Trophoblast cell (in vitro differentiated cells and primary cell): ENCODE measurements at regions not wholly inside any gene's neighbourhood (a gene's known extent, or its start where the extent isn't known, plus 50 kb on each side); places are given as distances from the start of the nearest gene placed in this dataset.

Experiments
- DNase-seq, 2 donors: peaks; one replicate each; pipeline ENCODE4 v3.0.0-alpha.2; 2016
- H2AFZ ChIP-seq: 2 replicates; pipeline ENCODE4 v1.6.1; 2013; ENCODE audit warnings: low read length, moderate library complexity, mild to moderate bottlenecking; ENCODE audit not compliant: insufficient read depth, poor library complexity
- H2AK5ac ChIP-seq: 2 replicates; pipeline ENCODE4 v1.6.1; 2013; ENCODE audit warnings: mild to moderate bottlenecking, low read length
- H2BK120ac ChIP-seq: 2 replicates; pipeline ENCODE4 v1.6.1; 2013; ENCODE audit warnings: low read length, mild to moderate bottlenecking, moderate library complexity; ENCODE audit not compliant: insufficient read depth, poor library complexity
- H2BK12ac ChIP-seq: 2 replicates; pipeline ENCODE4 v1.6.1; 2013; ENCODE audit warnings: mild to moderate bottlenecking, low read length, moderate library complexity
- H2BK5ac ChIP-seq: 2 replicates; pipeline ENCODE4 v1.6.1; 2013; ENCODE audit warnings: low read length, low read depth, moderate library complexity, mild to moderate bottlenecking; ENCODE audit not compliant: poor library complexity
- H3K14ac ChIP-seq: 2 replicates; pipeline ENCODE4 v1.6.1; 2013; ENCODE audit warnings: mild to moderate bottlenecking, low read length
- H3K18ac ChIP-seq: 2 replicates; pipeline ENCODE4 v1.6.1; 2013; ENCODE audit warnings: mild to moderate bottlenecking, low read length
- H3K23ac ChIP-seq: 2 replicates; pipeline ENCODE4 v1.6.1; 2013; ENCODE audit warnings: low read length
- H3K27ac ChIP-seq: 2 replicates; pipeline ENCODE4 v1.5.1; 2013; ENCODE audit warnings: low read depth, mild to moderate bottlenecking, inconsistent platforms, low read length, moderate library complexity
- H3K27me3 ChIP-seq: 2 replicates; pipeline ENCODE4 v1.6.1; 2013; ENCODE audit warnings: inconsistent platforms, mild to moderate bottlenecking, low read length, moderate library complexity; ENCODE audit not compliant: insufficient read depth
- H3K36me3 ChIP-seq, 2 experiments: 1 replicate in 1 of 2; 2 replicates in 1 of 2; pipeline ENCODE4 v1.6.1; 2013; ENCODE audit warnings: low read length in 2 of 2, mild to moderate bottlenecking in 2 of 2, moderate library complexity in 1 of 2; ENCODE audit not compliant: insufficient read depth in 2 of 2, control insufficient read depth in 1 of 2
- H3K4ac ChIP-seq: 2 replicates; pipeline ENCODE4 v1.6.1; 2013; ENCODE audit warnings: low read depth, mild to moderate bottlenecking, low read length, moderate library complexity
- H3K4me1 ChIP-seq, 2 experiments: 1 replicate in 1 of 2; 2 replicates in 1 of 2; pipeline ENCODE4 v1.6.1; 2013; ENCODE audit warnings: low read length in 2 of 2, mild to moderate bottlenecking in 2 of 2, moderate library complexity in 1 of 2; ENCODE audit not compliant: insufficient read depth in 2 of 2, control insufficient read depth in 1 of 2
- H3K4me2 ChIP-seq: 2 replicates; pipeline ENCODE4 v1.6.1; 2013; ENCODE audit warnings: inconsistent platforms, mild to moderate bottlenecking, low read length, moderate library complexity
- H3K4me3 ChIP-seq: 2 replicates; pipeline ENCODE4 v1.5.1; 2013; ENCODE audit warnings: mild to moderate bottlenecking, low read depth, low read length, inconsistent platforms
- H3K79me1 ChIP-seq: one replicate; pipeline ENCODE4 v1.6.1; 2013; ENCODE audit warnings: low read length
- H3K79me2 ChIP-seq: 2 replicates; pipeline ENCODE4 v1.6.1; 2013; ENCODE audit warnings: low read length, mild to moderate bottlenecking; ENCODE audit not compliant: control insufficient read depth, insufficient read depth, poor library complexity
- H3K9ac ChIP-seq: 2 replicates; pipeline ENCODE4 v1.6.1; 2013; ENCODE audit warnings: mild to moderate bottlenecking, low read length
- H3K9me3 ChIP-seq: 2 replicates; pipeline ENCODE4 v1.6.1; 2013; ENCODE audit warnings: low read depth, mild to moderate bottlenecking, control low read depth, inconsistent platforms, low read length; ENCODE audit not compliant: insufficient read depth
- H4K12ac ChIP-seq: 2 replicates; pipeline ENCODE4 v1.6.1; 2013; ENCODE audit warnings: low read depth, mild to moderate bottlenecking, low read length, moderate library complexity
- H4K8ac ChIP-seq: 2 replicates; pipeline ENCODE4 v1.6.1; 2013; ENCODE audit warnings: low read depth, mild to moderate bottlenecking, low read length, moderate library complexity
- H4K91ac ChIP-seq: one replicate; pipeline ENCODE4 v1.6.1; 2013; ENCODE audit warnings: low read depth, mild to moderate bottlenecking, low read length, moderate library complexity
- WGBS: extraction: QIAGEN DNeasy Blood & Tissue Kit; methylation state at CpG from one replicate; pipeline ENCODE4 v1.1.7; 2013; ENCODE audit warnings: missing lambda C conversion rate; ENCODE audit not compliant: insufficient read length, insufficient coverage; ENCODE audit errors: extremely low coverage; 5-methylcytosine and 5-hydroxymethylcytosine counted together

GRCh38 chr22:49570032-49570848 is 257.4 kb downstream of the BRD1 start:
- Histone ChIP-seq H2BK120ac (no peak overlapping the region), H2BK12ac (no peak overlapping the region), H4K12ac (no peak overlapping the region), H3K4me3 (no peak overlapping the region), H2AFZ (no peak overlapping the region), H3K9me3 (peaks cover 4% of the 10 kb centered on the region), H4K8ac (no peak overlapping the region), H3K23ac (no peak overlapping the region), H3K4me1 (no peaks in the 10 kb centered on the region), H2AK5ac (no peak overlapping the region), H3K36me3 (no peaks in the 10 kb centered on the region), H3K4me2 (no peak overlapping the region), H3K14ac (no peak overlapping the region), H2BK5ac (no peak overlapping the region), H4K91ac (no peak overlapping the region), H3K79me2 (no peaks in the 10 kb centered on the region), H3K4ac (no peak overlapping the region), H3K27ac (no peak overlapping the region), H3K9ac (no peak overlapping the region), H3K79me1 (no peaks in the 10 kb centered on the region), H3K27me3 (no peaks in the 10 kb centered on the region), H3K18ac (no peak overlapping the region)
- no peak for DNase-seq
- WGBS = no CpG with 5 or more reads among the region's 20 CpGs

- Histone ChIP-seq H3K27me3 (no peaks in the 10 kb centered on the region), H3K4me2 (no peak overlapping the region), H2BK120ac (no peak overlapping the region), H4K12ac (no peak overlapping the region), H3K36me3 (no peaks in the 10 kb centered on the region), H3K4me1 (no peaks in the 10 kb centered on the region), H2BK5ac (no peak overlapping the region), H3K27ac (no peak overlapping the region), H3K9ac (no peak overlapping the region), H4K91ac (no peak overlapping the region), H3K23ac (no peak overlapping the region), H2BK12ac (no peak overlapping the region), H2AK5ac (no peak overlapping the region), H4K8ac (no peak overlapping the region), H2AFZ (no peak overlapping the region), H3K14ac (no peak overlapping the region), H3K4me3 (no peak overlapping the region), H3K79me2 (no peaks in the 10 kb centered on the region), H3K79me1 (no peaks in the 10 kb centered on the region), H3K4ac (no peak overlapping the region), H3K18ac (no peak overlapping the region), H3K9me3 (no peaks in the 10 kb centered on the region)
- WGBS = no CpG with 5 or more reads among the region's 37 CpGs
- DNase-seq = no peak
Observed at GRCh38 chr22:49569286-49570031, 258.2 kb downstream of the BRD1 start.

- Histone ChIP-seq H3K27me3 (no peaks in the 10 kb centered on the region), H4K12ac (no peak overlapping the region), H3K9ac (no peak overlapping the region), H3K36me3 (no peaks in the 10 kb centered on the region), H2AK5ac (no peak overlapping the region), H2BK120ac (no peak overlapping the region), H3K4me3 (no peak overlapping the region), H3K4me2 (no peak overlapping the region), H3K4me1 (no peaks in the 10 kb centered on the region), H4K8ac (no peak overlapping the region), H3K4ac (no peak overlapping the region), H3K18ac (no peak overlapping the region), H2AFZ (no peak overlapping the region), H3K14ac (no peak overlapping the region), H3K79me1 (no peaks in the 10 kb centered on the region), H2BK5ac (no peak overlapping the region), H3K9me3 (no peaks in the 10 kb centered on the region), H3K23ac (no peak overlapping the region), H3K27ac (no peak overlapping the region), H2BK12ac (no peak overlapping the region), H4K91ac (no peak overlapping the region), H3K79me2 (no peaks in the 10 kb centered on the region)
- no CpG with 5 or more reads among the region's 14 CpGs for WGBS
- no peak for DNase-seq
Observed at GRCh38 chr22:49568751-49569285, 258.9 kb downstream of the BRD1 start.

DNA sequence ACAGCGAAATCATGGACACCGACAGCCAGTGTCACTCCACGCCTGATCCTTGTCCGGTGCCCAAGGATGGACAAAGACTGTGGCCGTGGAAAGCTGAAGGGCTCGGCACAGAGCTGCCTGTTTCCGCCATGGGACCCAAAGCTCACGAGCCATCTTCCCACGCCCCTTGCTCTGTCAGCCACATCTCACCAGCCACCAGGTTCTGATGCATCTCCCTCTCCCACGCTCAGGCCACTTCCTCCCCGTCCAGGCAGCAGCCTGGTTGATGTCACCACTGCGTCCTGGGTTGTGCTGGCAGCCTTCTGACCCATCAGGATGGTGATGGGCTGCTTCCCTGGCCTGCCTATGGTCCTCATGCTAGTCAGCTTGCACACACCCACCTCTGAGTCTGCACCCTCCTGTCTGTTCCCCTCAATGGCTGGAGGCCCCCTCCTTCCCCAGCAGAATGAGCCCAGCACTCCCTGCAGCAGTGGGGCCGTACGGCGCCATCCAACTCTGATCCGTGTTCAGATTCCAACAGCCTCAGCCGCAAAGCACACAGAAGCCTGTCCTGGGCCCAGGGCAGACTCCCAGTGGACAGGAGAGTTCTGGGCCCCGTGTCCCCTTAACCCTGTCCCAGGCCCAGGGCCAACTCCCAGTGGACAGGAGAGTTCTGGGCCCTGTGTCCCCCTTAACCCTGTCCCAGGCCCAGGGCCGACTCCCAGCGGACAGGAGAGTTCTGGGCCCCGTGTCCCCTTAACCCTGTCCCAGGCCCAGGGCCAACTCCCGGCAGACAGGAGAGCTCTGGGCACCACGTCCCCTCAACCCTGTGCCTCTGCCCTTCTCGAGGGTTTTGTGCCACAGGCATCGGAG is 259.5 kb downstream of the BRD1 start:
- no peak overlapping the region for H2AFZ ChIP-seq
- H3K18ac ChIP-seq = no peak overlapping the region
- DNase-seq = no peak
- no CpG with 5 or more reads among the region's 25 CpGs for WGBS
- H3K23ac ChIP-seq = no peak overlapping the region
- H4K91ac ChIP-seq = no peak overlapping the region
- no peak overlapping the region for H3K27ac ChIP-seq
- no peak overlapping the region for H3K4ac ChIP-seq
- no peaks in the 10 kb centered on the region for H3K9me3 ChIP-seq
- no peak overlapping the region for H3K9ac ChIP-seq
- H2BK5ac ChIP-seq = no peak overlapping the region
- no peak overlapping the region for H3K4me3 ChIP-seq
- no peak overlapping the region for H4K12ac ChIP-seq
- no peaks in the 10 kb centered on the region for H3K79me1 ChIP-seq
- no peak overlapping the region for H3K14ac ChIP-seq
- no peaks in the 10 kb centered on the region for H3K36me3 ChIP-seq
- H3K79me2 ChIP-seq = no peaks in the 10 kb centered on the region
- no peak overlapping the region for H2AK5ac ChIP-seq
- H4K8ac ChIP-seq = no peak overlapping the region
- no peak overlapping the region for H2BK12ac ChIP-seq
- no peak overlapping the region for H2BK120ac ChIP-seq
- no peaks in the 10 kb centered on the region for H3K4me1 ChIP-seq
- H3K27me3 ChIP-seq = no peaks in the 10 kb centered on the region
- H3K4me2 ChIP-seq = no peak overlapping the region
